Skeletal muscle cell (primary cell): ENCODE measurements at regions not wholly inside any gene's neighbourhood (a gene's known extent, or its start where the extent isn't known, plus 50 kb on each side); places are given as distances from the start of the nearest gene placed in this dataset.
"Not testable (repeated sequence)": the region's sequence is repeated elsewhere in the genome, so short reads cannot be mapped to it uniquely, and the experiment has no call there.

Source experiments
- DNase-seq: peaks from one replicate; pipeline ENCODE4 v3.0.0-alpha.2; 2010; ENCODE audit warnings: low read depth
- H3K4me3 ChIP-seq: 2 replicates; pipeline ENCODE4 v1.5.1; 2011; ENCODE audit warnings: low read depth, mild to moderate bottlenecking, control low read depth, low read length, moderate library complexity

DNA sequence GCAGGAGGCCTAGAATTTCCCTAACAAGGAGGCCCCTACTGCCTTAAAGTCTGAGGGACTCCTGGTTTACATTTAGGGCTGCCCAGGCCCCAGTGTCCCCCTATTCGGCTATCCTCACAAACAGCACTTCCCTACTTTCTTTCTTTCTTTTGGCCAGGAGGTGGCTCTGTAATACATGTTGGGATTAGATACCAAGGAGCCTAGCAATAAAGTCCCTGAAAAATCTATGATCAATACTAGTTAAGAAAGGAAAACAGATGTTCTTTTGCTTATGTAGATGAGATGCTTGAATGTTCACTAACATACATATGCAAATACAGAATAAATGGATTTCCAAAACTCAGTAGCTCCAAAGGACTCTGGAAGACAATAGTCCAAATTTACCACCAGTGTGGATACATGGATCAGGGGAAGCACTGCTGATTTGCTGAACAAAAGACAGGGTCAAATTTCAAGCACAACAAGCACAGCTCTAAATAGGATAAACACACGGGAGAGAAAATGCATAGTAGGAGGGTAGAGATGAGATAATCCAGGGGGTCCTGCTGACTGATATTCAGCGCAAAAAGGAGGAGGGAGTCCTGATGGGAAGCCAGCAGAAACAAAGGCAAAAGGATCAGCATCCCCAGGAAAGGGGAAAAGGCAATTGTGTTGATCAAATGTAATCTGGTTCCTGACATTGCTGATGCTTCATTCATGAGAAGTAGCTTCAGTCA, 240.0 kb downstream of the NUF2 start:
- no peak for DNase-seq

GRCh38 chr1:163562355-163562754, 240.6 kb downstream of the NUF2 start:
- no peak for DNase-seq
- no peak overlapping the region for H3K4me3 ChIP-seq

More for the DNA sequence above, 240.0 kb downstream of the NUF2 start:
- no peak overlapping the region for H3K4me3 ChIP-seq

DNA sequence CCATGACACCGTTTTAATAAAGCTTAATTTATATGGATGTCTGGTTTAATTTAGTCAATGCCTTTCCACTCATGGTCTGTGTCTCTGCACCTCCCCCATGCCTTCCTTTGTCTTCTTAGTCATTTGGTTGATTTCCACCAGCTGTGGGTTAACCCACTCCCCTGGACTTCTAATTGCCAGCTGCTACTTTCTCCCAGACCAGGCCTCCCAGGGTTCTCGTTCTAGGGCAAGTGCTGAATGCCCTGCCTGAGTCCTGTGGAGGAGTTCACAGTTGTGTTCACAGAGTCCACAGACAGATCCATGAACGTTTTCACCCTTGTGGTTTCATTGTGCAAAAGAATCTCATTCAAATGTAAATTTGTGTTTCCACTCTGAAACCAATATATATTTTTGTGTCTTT, 243.4 kb downstream of the NUF2 start:
- DNase-seq: no peak
- H3K4me3 ChIP-seq: no peak overlapping the region

DNA sequence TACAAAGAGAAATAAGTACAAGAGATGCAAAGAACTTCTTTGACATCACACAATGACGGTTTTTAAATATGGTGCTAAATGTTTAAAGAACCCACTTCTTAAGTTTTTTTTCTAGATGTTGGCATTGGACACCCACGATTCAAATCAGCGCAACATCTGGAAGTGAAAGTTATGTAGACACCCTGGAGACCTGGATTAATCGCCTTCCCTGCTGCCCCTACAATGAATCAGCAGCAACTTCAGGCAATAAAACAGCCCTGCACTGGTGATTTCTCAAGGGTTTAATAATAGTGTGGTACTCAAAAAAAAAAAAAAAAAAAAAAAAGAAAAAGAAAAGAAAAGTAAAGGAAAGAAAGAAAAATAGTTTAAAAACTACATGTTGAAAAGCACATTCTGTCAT, 248.3 kb downstream of the NUF2 start:
- no peak overlapping the region for H3K4me3 ChIP-seq
- no peak for DNase-seq

GRCh38 chr1:163571950-163572349, 250.2 kb downstream of the NUF2 start:
- no peak overlapping the region for H3K4me3 ChIP-seq
- DNase-seq: no peak

DNA sequence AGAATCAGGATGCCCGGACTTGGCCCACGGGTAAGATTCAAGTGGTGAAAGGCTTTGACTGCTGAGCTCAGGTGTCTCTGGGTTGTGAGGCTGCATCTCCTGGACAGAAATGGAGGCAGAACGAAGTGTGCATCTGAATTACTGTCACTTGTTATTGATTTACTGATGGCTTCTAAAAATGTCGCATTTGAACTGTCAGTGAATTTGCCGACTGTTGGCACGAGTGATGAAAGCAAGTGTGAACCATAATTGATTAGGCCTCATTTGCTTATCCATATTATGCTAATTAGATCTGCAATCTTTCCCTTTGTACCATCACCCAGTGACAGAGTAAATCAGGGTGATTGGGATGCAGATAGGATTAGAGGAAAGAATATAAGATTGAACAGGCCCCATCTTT, 252.4 kb downstream of the NUF2 start:
- no peak overlapping the region for H3K4me3 ChIP-seq
- no peak for DNase-seq

DNA sequence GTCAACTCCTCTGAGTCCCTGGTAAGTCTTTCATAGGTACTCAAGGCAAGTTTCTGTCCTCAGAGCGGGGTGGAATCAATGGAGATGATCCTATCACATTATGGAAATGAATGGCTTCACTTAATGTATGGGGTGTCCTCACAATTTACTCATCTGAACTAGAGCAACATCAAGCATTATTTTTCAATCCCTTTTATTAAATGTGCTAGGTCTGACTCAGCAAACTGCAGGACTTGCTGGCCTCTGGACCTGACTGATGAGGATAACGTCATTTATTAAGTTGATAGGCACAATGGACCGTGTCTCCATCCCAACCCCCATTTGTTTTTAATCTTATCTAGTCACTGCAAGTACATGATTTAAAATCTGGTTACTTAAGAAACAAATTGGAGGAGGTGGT, 259.2 kb downstream of the NUF2 start:
- no peak overlapping the region for H3K4me3 ChIP-seq
- no peak for DNase-seq

DNA sequence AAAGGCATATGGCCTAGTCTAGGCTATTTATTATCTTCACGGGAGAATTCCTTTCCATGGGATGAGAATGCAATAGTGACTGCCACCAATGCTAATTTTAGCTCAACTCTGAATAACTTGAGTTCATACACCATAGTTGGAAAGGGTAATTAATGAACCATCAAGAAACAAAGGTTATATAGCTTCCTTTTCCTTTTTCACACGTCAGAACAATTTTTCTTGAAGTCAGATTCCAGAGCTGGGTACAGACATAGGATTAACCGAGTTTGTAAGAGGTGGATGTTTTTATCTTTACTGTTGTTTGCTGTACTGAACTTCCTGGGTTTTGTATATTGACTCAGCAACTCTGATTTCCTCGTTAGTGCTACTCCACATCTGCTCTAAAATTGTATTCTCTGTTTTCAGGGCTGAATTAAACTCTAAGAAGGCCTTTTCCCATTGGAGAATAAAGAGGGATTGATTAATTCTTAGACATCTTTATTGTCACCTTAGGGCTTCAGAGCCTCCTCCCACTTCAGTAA, 262.0 kb downstream of the NUF2 start:
- no peak overlapping the region for H3K4me3 ChIP-seq
- no peak for DNase-seq

DNA sequence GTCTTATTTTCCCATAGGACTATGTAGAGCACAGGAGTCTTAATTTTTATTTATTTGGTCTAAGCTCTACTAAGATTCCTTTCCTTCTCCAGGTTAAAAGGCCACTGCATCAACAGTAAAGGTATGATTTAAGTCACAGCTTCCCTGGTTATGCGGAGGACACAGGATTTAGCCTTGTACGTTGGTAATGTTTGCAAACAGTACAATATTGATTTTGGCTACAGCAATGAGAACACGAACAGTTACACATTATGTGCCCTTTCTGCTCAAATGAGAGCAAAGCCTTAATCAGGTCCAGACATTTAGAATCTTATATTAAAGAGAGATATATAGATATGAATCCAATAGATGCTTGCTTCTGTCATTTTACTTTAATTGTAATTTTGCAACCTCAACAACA, 264.0 kb downstream of the NUF2 start:
- no peak for DNase-seq
- no peak overlapping the region for H3K4me3 ChIP-seq

DNA sequence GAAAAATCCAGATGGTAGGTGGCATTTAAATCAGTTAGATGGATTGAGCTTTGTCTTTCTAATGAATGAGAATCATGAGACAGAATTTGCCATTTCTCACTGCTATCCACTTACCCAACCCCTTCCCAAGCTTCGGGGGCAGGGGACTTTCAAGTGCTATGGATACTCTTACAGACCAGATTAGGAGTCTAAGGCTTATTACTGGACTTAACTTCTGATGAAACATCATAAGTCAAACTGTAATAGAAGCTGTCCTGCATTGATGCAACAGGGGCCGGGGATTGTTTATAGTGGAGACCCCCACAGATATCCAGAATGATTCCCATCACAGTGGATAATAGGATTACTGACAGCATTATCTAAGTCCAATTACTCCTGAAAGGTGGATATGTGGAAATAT, 267.0 kb downstream of the NUF2 start:
- H3K4me3 ChIP-seq: no peak overlapping the region

DNA sequence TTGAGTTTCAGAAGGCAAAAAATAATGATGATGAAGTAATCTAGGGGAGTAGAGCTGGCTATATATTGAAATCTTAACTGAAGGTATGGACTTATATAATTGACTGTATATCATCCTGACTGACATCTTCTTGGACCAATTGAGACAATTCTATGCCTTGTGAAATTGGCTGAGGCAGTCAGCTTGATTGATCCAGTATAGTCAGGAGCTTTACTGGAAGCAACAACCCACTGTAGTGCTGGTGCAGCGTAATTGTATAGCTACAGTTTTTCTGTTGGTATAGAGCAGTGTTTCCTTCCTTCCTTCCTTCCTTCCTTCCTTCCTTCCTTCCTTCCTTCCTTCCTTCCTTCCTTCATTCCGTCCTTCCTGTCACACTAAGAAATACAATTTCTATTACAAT, 268.0 kb downstream of the NUF2 start:
- H3K4me3 ChIP-seq: no peak overlapping the region
- DNase-seq: no peak

More for the DNA sequence above, 267.0 kb downstream of the NUF2 start:
- DNase-seq: no peak

GRCh38 chr1:163591131-163591530, 269.4 kb downstream of the NUF2 start:
- not testable (repeated sequence) for DNase-seq, H3K4me3 ChIP-seq

DNA sequence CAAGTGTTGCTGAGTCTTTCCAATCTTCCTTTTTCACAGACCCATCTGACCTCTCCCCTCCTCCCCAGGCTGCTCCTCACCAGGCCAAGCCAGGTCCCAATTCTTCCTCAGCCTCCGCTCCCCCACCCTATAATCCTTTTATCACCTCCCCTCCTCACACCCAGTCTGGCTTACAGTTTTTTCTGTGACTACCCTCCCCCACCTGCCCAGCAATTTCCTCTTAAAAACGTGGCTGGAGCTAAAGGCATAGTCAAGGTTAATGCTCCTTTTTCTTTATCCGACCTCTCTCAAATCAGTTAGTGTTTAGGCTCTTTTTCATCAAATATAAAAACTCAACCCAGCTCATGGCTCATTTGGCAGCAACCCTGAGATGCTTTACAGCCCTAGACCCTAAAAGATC, 270.9 kb downstream of the NUF2 start:
- not testable (repeated sequence) for H3K4me3 ChIP-seq, DNase-seq

GRCh38 chr1:163596106-163596505, 274.4 kb downstream of the NUF2 start:
- not testable (repeated sequence) for DNase-seq, H3K4me3 ChIP-seq

DNA sequence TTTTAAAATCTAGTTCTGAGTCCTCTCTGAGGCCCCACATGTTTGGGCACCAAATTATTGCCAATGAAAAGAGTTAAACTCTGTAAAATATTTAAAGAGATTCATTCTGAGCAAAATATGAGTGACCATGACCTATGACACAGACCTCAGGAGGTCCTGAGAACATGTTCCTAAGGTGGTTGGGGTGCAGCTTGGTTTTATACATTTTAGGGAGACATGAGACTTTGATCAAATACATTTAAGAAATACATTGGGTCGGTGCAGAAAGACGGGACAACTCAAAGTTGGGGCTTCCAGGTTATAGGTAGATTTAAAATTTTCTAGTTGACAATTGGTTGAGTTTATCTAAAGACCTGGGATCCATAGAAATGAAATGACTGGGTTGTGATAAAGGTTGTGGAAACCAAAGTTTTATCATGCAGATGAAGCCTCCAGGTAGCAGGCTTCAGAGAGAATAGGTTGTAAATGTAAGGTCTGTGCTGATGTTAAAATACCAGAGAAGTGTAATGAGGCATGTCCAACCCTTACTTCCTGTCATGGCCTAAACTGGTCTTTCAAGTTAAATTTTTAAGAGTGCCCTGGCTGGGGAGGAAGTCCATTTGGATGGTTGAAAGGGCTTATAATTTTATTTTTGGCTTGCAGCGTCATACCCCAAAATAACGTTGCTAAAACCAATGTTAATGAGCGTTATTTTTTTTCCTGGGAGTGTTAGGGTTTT, 274.9 kb downstream of the NUF2 start:
- no peak for DNase-seq
- no peak overlapping the region for H3K4me3 ChIP-seq

DNA sequence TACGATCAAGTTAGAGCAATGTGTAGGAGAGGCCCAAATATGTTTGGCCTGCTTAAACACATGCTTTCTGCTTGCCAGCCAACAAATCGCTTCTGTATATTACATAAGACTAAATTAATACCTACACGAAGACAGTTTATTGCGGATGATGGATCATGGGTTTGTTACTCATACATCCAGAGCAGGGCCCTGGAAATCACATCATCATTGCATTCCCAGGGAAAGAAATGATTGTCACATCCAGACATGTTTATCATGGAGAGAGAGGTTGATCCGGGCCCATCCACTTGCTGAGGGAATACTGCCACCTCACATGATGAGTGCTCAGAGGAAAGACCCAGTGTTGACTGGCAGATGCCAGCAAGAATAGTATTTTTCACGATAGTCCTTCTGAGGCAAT, 282.6 kb downstream of the NUF2 start:
- DNase-seq: no peak
- no peak overlapping the region for H3K4me3 ChIP-seq

DNA sequence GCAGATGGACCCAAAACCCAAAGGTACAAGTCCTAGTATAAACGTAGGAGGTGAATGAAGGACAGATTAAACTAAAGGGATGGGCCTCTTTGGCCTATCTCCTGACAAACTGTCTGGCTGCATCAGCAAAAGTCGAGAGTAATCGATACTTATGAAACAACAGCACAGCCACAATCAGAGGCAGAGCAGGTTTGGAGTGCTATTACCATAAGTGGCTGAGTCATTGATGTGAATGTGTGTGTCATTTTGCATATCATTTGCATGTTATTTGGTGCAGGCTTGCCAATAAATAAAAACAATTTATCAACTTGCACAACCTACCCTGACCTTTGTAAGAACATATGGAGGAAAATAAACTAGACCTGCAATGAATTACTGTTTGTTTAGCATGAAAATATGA, 283.1 kb downstream of the NUF2 start:
- DNase-seq: no peak
- no peak overlapping the region for H3K4me3 ChIP-seq

GRCh38 chr1:163608979-163609378, 287.2 kb downstream of the NUF2 start:
- no peak overlapping the region for H3K4me3 ChIP-seq
- no peak for DNase-seq

DNA sequence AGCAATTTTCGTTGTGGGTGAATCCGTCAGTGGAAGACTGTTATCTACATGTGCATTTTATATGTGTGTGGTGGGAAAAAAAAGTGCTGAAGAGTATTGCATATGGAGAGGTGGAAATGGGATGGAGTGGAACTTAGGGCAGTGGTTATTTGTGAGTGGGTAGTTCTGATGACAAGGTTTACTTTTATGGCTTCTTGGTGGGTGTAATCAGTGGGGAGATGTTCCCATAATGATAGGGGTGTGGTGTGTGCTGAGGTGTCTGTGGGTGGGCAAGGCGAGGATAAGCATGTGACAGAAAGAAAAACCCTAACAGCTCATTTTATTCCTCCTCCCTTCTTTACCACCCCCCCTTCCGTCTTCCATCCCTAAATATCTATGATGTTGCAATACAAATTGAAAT, 288.1 kb downstream of the NUF2 start:
- no peak overlapping the region for H3K4me3 ChIP-seq
- DNase-seq: no peak

DNA sequence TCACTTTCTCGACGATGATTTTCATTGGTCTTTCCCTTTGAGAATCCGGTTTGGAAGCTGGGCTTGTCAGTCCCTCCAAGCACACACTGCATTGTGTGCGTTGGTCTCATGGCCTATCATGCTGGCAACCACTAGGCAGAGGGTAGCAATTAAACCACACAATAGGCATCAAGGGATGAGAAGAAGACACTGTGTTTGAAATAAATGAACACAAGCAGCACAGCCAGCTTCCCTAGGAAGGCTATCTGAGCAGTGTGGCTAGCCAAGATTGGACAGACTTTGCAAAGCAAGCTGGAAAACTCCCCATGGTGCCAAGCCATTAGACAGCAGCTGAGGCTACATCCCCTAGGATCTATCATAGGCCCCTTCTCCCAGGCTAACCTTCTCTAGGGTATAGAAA, 288.7 kb downstream of the NUF2 start:
- no peak overlapping the region for H3K4me3 ChIP-seq
- no peak for DNase-seq

DNA sequence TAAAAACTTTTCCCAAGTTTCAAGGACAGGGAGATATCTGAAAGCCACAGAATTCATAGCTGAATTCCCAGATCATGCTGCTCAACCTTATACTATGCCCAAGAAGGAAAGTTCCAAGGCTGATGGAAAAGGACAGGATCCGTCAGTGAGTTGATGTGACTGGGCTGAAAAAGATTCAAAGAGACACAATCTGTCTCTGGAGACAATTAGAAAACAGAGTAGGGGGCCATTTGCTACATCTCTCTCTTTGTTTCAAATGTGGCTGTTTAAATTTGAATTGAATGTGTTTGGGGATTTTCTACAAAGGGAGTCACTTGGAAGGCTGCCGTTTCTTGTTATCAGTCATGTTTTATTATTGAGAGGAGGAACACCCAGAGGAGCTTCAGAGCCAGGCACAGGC, 292.6 kb downstream of the NUF2 start:
- no peak overlapping the region for H3K4me3 ChIP-seq
- no peak for DNase-seq
